HEK293 (cell line): ENCODE measurements at regions not wholly inside any gene's neighbourhood (a gene's known extent, or its start where the extent isn't known, plus 50 kb on each side); places are given as distances from the start of the nearest gene placed in this dataset.

Source experiments
- CTCF ChIA-PET: fragments of 350-600 bp; formaldehyde crosslinking; extraction: SDS; loops from one replicate; lab custom pipeline; 2021; ENCODE audit warnings: antibody characterized with exemption; lab: Yijun Ruan, JAX
- POLR2A ChIA-PET: fragments of 300-600 bp; formaldehyde crosslinking; extraction: SDS; loops from one replicate; lab custom pipeline; 2020; ENCODE audit warnings: antibody characterized with exemption, inconsistent platforms; lab: Yijun Ruan, JAX
- H3K27ac ChIP-seq: fragments of 200-500 bp; sonication (Bioruptor generic); 2 replicates; pipeline ENCODE4 v1.5.1; 2014; ENCODE audit warnings: low read depth, low read length, control low read depth, inconsistent platforms; ENCODE audit errors: extremely low read depth
- H3K36me3 ChIP-seq, 2 experiments: fragments of 200-500 bp in 1 of 2; sonication (Bioruptor generic) in 1 of 2; 1 replicate in 1 of 2; 2 replicates in 1 of 2; pipeline ENCODE4 v1.5.1; 2014 to 2017; ENCODE audit warnings: inconsistent platforms in 2 of 2, low read length in 2 of 2; ENCODE audit not compliant: control insufficient read depth in 2 of 2, insufficient read depth in 1 of 2
- H3K4me1 ChIP-seq: fragments of 200-500 bp; sonication (Bioruptor generic); 2 replicates; pipeline ENCODE4 v1.5.1; 2014; ENCODE audit warnings: mild to moderate bottlenecking, low read length, inconsistent platforms; ENCODE audit not compliant: control insufficient read depth, insufficient read depth
- H3K4me3 ChIP-seq: 2 replicates; pipeline ENCODE4 v1.5.1; 2011; ENCODE audit warnings: low read depth, mild to moderate bottlenecking, control low read depth, low read length, moderate library complexity
- H3K9me3 ChIP-seq: fragments of 200-500 bp; sonication (Bioruptor generic); 2 replicates; pipeline ENCODE4 v1.5.1; 2014; ENCODE audit warnings: low read depth, low read length, inconsistent platforms; ENCODE audit not compliant: control insufficient read depth, insufficient read depth
- GLI2 ChIP-seq: fragments of 450-650 bp; formaldehyde crosslinking; IDR thresholded peaks from 2 replicates; pipeline ENCODE4; 2017; ENCODE audit warnings: missing biosample characterization, missing genetic modification characterization, low read depth, borderline replicate concordance
- MEIS1 ChIP-seq: sonication (generic); formaldehyde crosslinking; IDR thresholded peaks from 2 replicates; pipeline ENCODE4 v1.8.1; 2022; ENCODE audit warnings: missing genetic modification reagents, mild to moderate bottlenecking, borderline replicate concordance
- REPIN1 ChIP-seq: fragments of 450-650 bp; formaldehyde crosslinking; IDR thresholded peaks from 2 replicates; pipeline ENCODE4 v1.5.1; 2017; ENCODE audit warnings: missing biosample characterization, missing genetic modification characterization, low read depth
- ZBTB10 ChIP-seq: fragments of 450-650 bp; formaldehyde crosslinking; IDR thresholded peaks from 2 replicates; pipeline ENCODE4 v1.5.1; 2016; ENCODE audit warnings: missing biosample characterization, missing genetic modification characterization
- ZBTB17 ChIP-seq: fragments of 450-650 bp; formaldehyde crosslinking; IDR thresholded peaks from 2 replicates; pipeline ENCODE4 v1.5.1; 2016; ENCODE audit warnings: missing biosample characterization, missing genetic modification characterization
- ZBTB20 ChIP-seq: fragments of 450-650 bp; formaldehyde crosslinking; IDR thresholded peaks from 2 replicates; pipeline ENCODE4 v1.5.1; 2016; ENCODE audit warnings: missing biosample characterization, missing genetic modification characterization
- ZBTB21 ChIP-seq: fragments of 450-650 bp; formaldehyde crosslinking; IDR thresholded peaks from 2 replicates; pipeline ENCODE4 v1.5.1; 2017; ENCODE audit warnings: missing biosample characterization, missing genetic modification characterization
- ZEB2 ChIP-seq: fragments of 450-650 bp; formaldehyde crosslinking; IDR thresholded peaks from 2 replicates; pipeline ENCODE4 v1.5.1; 2016; ENCODE audit warnings: missing biosample characterization, missing genetic modification characterization
- ZNF112 ChIP-seq: fragments of 450-650 bp; formaldehyde crosslinking; IDR thresholded peaks from 2 replicates; pipeline ENCODE4 v1.5.0; 2017; ENCODE audit warnings: missing biosample characterization, missing genetic modification characterization
- ZNF174 ChIP-seq: fragments of 450-650 bp; formaldehyde crosslinking; IDR thresholded peaks from 2 replicates; pipeline ENCODE4 v1.5.0; 2017; ENCODE audit warnings: missing biosample characterization, mild to moderate bottlenecking, missing genetic modification characterization
- ZNF2 ChIP-seq: fragments of 450-650 bp; formaldehyde crosslinking; IDR thresholded peaks from 2 replicates; pipeline ENCODE4 v1.5.1; 2016; ENCODE audit warnings: missing biosample characterization, missing genetic modification characterization
- ZNF214 ChIP-seq: fragments of 450-650 bp; formaldehyde crosslinking; IDR thresholded peaks from 2 replicates; pipeline ENCODE4 v1.5.1; 2017; ENCODE audit warnings: missing biosample characterization, mild to moderate bottlenecking, missing genetic modification characterization, borderline replicate concordance
- ZNF274 ChIP-seq, 2 experiments: fragments of 200-500 bp in 1 of 2; fragments of 450-650 bp in 1 of 2; sonication (Bioruptor generic) in 1 of 2; formaldehyde crosslinking in 1 of 2; IDR thresholded peaks; 2 replicates each; pipeline versions ENCODE4 v1.5.1 to v1.6.1; 2014 to 2016; ENCODE audit warnings: borderline replicate concordance in 1 of 2, inconsistent platforms in 1 of 2, low read length in 1 of 2, missing biosample characterization in 1 of 2, missing genetic modification characterization in 1 of 2
- ZNF514 ChIP-seq: fragments of 450-650 bp; formaldehyde crosslinking; IDR thresholded peaks from 2 replicates; pipeline ENCODE4 v1.5.1; 2016; ENCODE audit warnings: missing biosample characterization, missing genetic modification characterization
- ZNF529 ChIP-seq: fragments of 450-650 bp; formaldehyde crosslinking; IDR thresholded peaks from 2 replicates; pipeline ENCODE4 v1.5.1; 2017; ENCODE audit warnings: missing genetic modification characterization, missing biosample characterization; ENCODE audit not compliant: insufficient replicate concordance
- ZNF530 ChIP-seq: fragments of 450-650 bp; formaldehyde crosslinking; IDR thresholded peaks from 2 replicates; pipeline ENCODE4 v1.5.1; 2016; ENCODE audit warnings: low read depth, missing biosample characterization, missing genetic modification characterization
- ZNF544 ChIP-seq: fragments of 450-650 bp; formaldehyde crosslinking; IDR thresholded peaks from 2 replicates; pipeline ENCODE4 v1.5.0; 2017; ENCODE audit warnings: missing biosample characterization, missing genetic modification characterization
- ZNF596 ChIP-seq: fragments of 450-650 bp; IDR thresholded peaks from 2 replicates; pipeline ENCODE4 v1.5.0; 2018; ENCODE audit warnings: missing biosample characterization, mild to moderate bottlenecking, missing genetic modification characterization, moderate library complexity
- ZNF600 ChIP-seq: fragments of 450-650 bp; formaldehyde crosslinking; IDR thresholded peaks from 2 replicates; pipeline ENCODE4 v1.5.1; 2016; ENCODE audit warnings: missing biosample characterization, missing genetic modification characterization
- ZNF610 ChIP-seq: fragments of 450-650 bp; formaldehyde crosslinking; IDR thresholded peaks from 2 replicates; pipeline ENCODE4 v1.5.1; 2016; ENCODE audit warnings: missing biosample characterization, missing genetic modification characterization, borderline replicate concordance
- ZNF621 ChIP-seq: fragments of 450-650 bp; formaldehyde crosslinking; IDR thresholded peaks from 2 replicates; pipeline ENCODE4 v1.5.1; 2017; ENCODE audit warnings: missing biosample characterization, missing genetic modification characterization
- ZNF624 ChIP-seq: fragments of 450-650 bp; formaldehyde crosslinking; IDR thresholded peaks from 2 replicates; pipeline ENCODE4 v1.5.1; 2017; ENCODE audit warnings: missing biosample characterization, missing genetic modification characterization
- ZNF629 ChIP-seq: fragments of 450-650 bp; formaldehyde crosslinking; IDR thresholded peaks from 2 replicates; pipeline ENCODE4 v1.5.1; 2017; ENCODE audit warnings: missing biosample characterization, missing genetic modification characterization
- ZNF701 ChIP-seq: fragments of 450-650 bp; formaldehyde crosslinking; IDR thresholded peaks from 2 replicates; pipeline ENCODE4 v1.5.1; 2016; ENCODE audit warnings: missing biosample characterization, missing genetic modification characterization
- ZNF707 ChIP-seq: fragments of 450-650 bp; formaldehyde crosslinking; IDR thresholded peaks from 2 replicates; pipeline ENCODE4 v1.5.1; 2016; ENCODE audit warnings: missing biosample characterization, missing genetic modification characterization
- ZNF76 ChIP-seq: fragments of 450-650 bp; formaldehyde crosslinking; IDR thresholded peaks from 2 replicates; pipeline ENCODE4; 2016; ENCODE audit warnings: low read depth, missing biosample characterization, missing genetic modification characterization, borderline replicate concordance
- ZNF768 ChIP-seq: fragments of 450-650 bp; formaldehyde crosslinking; IDR thresholded peaks from 2 replicates; pipeline ENCODE4 v1.5.1; 2018; ENCODE audit warnings: missing biosample characterization, mild to moderate bottlenecking, missing genetic modification characterization
- ZSCAN30 ChIP-seq: fragments of 450-650 bp; IDR thresholded peaks from 2 replicates; pipeline ENCODE4 v1.5.1; 2018; ENCODE audit warnings: missing biosample characterization, mild to moderate bottlenecking, missing genetic modification characterization, moderate library complexity
- TF ChIP-seq, protein P1 (sequence below): fragments of 450-650 bp; formaldehyde crosslinking; IDR thresholded peaks from 2 replicates; pipeline ENCODE4 v1.5.1; 2017; ENCODE audit warnings: missing biosample characterization, missing genetic modification characterization
- TF ChIP-seq, protein P2 (sequence below): fragments of 450-650 bp; formaldehyde crosslinking; IDR thresholded peaks from 2 replicates; pipeline ENCODE4 v1.5.1; 2016; ENCODE audit warnings: missing biosample characterization, missing genetic modification characterization

GRCh38 chr3:28606283-28606682, 257.7 kb upstream of the AZI2 start:
- H3K9me3 ChIP-seq = no peaks in the 10 kb centered on the region
- no peaks in the 10 kb centered on the region for H3K4me1 ChIP-seq
- POLR2A ChIA-PET = no interaction called here
- H3K4me3 ChIP-seq = no peak overlapping the region
- H3K36me3 ChIP-seq = no peaks in the 10 kb centered on the region
- TF ChIP-seq ZNF76 (no peak), ZSCAN30 (tag by site-specific recombination) (no peak), ZNF768 (tag by site-specific recombination) (no peak), ZNF274 (IDR thresholded peaks at IDR 0.05; ENCODE audit: low read length) (no peak), ZNF274 (tag by site-specific recombination; IDR thresholded peaks at IDR 0.05; ENCODE audit: borderline replicate concordance) (no peak), ZNF701 (tag by site-specific recombination) (no peak), ZNF621 (no peak), ZBTB20 (tag by site-specific recombination) (no peak), ZNF707 (no peak), ZNF2 (tag by site-specific recombination) (no peak), ZNF610 (no peak), ZNF624 (tag by site-specific recombination) (no peak), ZBTB21 (tag by site-specific recombination) (no peak), ZNF544 (no peak), ZNF112 (tag by site-specific recombination) (no peak), MEIS1 (no peak), ZNF529 (tag by site-specific recombination) (no peak), ZNF214 (tag by site-specific recombination) (no peak)
- TF ChIP-seq, protein P1, sequence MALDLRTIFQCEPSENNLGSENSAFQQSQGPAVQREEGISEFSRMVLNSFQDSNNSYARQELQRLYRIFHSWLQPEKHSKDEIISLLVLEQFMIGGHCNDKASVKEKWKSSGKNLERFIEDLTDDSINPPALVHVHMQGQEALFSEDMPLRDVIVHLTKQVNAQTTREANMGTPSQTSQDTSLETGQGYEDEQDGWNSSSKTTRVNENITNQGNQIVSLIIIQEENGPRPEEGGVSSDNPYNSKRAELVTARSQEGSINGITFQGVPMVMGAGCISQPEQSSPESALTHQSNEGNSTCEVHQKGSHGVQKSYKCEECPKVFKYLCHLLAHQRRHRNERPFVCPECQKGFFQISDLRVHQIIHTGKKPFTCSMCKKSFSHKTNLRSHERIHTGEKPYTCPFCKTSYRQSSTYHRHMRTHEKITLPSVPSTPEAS (tag by site-specific recombination) = no peak
- TF ChIP-seq, protein P2, sequence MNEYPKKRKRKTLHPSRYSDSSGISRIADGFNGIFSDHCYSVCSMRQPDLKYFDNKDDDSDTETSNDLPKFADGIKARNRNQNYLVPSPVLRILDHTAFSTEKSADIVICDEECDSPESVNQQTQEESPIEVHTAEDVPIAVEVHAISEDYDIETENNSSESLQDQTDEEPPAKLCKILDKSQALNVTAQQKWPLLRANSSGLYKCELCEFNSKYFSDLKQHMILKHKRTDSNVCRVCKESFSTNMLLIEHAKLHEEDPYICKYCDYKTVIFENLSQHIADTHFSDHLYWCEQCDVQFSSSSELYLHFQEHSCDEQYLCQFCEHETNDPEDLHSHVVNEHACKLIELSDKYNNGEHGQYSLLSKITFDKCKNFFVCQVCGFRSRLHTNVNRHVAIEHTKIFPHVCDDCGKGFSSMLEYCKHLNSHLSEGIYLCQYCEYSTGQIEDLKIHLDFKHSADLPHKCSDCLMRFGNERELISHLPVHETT (tag by site-specific recombination) = no peak
- TF ChIP-seq, all 188 proteins: peak for 0
- CTCF ChIA-PET = no interaction called here
- H3K27ac ChIP-seq = no peak overlapping the region

DNA sequence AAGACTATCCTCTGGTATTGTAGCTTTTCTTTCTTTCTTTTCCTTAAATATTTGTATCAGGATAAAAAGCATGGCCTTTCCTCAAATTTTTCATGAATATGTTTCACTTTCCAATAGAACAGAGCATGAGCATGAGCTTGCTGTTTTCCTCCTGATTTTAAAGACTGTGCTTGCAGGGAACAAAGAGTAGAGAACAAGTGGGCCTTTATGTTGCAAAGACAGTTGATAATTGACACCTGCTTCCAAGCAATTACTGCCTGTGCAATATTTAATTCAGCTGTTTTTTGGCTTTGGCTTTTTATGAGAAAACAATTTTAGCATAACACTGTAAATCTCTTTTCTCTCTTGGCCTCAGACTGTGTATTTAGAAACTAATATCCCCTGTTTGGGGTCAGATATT, 263.6 kb upstream of the AZI2 start:
- no peaks in the 10 kb centered on the region for H3K4me1 ChIP-seq
- H3K36me3 ChIP-seq = no peaks in the 10 kb centered on the region
- no peaks in the 10 kb centered on the region for H3K9me3 ChIP-seq
- CTCF ChIA-PET = interaction anchor here (0.7 kb wide), 1 partner anchor 506 kb away, joined by 4 read pairs; no protein-coding TSS in a partner anchor
- H3K4me3 ChIP-seq = no peak overlapping the region
- POLR2A ChIA-PET = no interaction called here
- TF ChIP-seq ZBTB17 = no peak
- no peak for TF ChIP-seq ZNF514 (tag by site-specific recombination)
- no peak for TF ChIP-seq ZEB2
- no peak for TF ChIP-seq ZNF174 (tag by site-specific recombination)
- no peak for TF ChIP-seq ZNF214 (tag by site-specific recombination)
- no peak for TF ChIP-seq GLI2 (tag by site-specific recombination)
- TF ChIP-seq REPIN1 (tag by site-specific recombination) = no peak
- no peak for TF ChIP-seq ZBTB10 (tag by site-specific recombination)
- TF ChIP-seq ZNF596 (tag by site-specific recombination) = no peak
- TF ChIP-seq ZNF530 (tag by site-specific recombination) = no peak
- no peak for TF ChIP-seq ZNF600
- TF ChIP-seq ZNF629 (tag by site-specific recombination) = no peak
- TF ChIP-seq MEIS1 = no peak
- no peak overlapping the region for H3K27ac ChIP-seq
